Stimulated activated CD4-positive, alpha-beta T cell treated with anti-CD3 and anti-CD28 coated beads, Interleukin-4, amount 100 ng/mL, for 4 hours (primary cell): ENCODE measurements at regions not wholly inside any gene's neighbourhood (a gene's known extent, or its start where the extent isn't known, plus 50 kb on each side); places are given as distances from the start of the nearest gene placed in this dataset.

Experiments used
- DNase-seq, 2 experiments: peaks; one replicate each; pipeline ENCODE4 v3.0.0-alpha.2; 2020

- DNase-seq = no peak
Observed at GRCh38 chr20:24165301-24166122, 176.9 kb upstream of the GGTLC1 start.

GRCh38 chr20:24164360-24164759, 175.8 kb upstream of the GGTLC1 start:
- peak in 1 of 2 experiments; percentile 25 for DNase-seq

GRCh38 chr20:24163506-24163905, 174.9 kb upstream of the GGTLC1 start:
- DNase-seq = no peak

DNA sequence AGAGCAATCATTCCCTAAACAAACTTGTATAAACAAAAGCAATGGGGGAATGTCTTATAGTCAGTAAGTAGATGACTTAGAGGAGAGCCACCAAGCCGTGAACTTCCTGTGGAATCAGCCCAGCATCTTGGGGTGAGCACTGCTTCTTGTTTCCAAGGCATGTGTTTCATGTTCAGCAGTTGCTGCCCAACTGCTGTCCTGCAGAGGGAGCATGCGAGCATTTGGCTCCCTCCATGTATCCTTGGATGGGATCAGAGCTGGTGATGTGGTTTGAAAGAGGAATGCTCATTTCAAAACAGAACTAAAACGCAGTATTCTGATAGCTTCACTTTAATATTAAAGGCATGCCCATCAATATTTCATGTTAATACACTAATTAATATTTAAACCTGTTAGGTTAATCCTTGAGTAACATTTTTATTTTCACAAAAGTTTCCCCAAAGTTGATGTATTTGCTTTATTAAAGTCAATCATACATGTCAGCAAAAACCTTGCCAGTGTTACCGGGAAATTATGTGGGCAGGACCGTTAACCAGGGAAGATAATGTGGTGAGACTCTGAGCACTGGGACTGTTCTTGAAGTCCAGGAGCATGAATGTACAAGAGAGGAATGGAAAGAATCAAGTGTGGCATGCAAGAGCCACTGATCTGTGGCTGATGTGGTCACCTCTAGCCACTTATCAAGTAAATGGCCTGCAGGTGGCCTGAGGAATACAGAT, 172.1 kb upstream of the GGTLC1 start:
- DNase-seq = no peak

- no peak for DNase-seq
Observed at GRCh38 chr20:24158281-24158680, 169.7 kb upstream of the GGTLC1 start.

DNA sequence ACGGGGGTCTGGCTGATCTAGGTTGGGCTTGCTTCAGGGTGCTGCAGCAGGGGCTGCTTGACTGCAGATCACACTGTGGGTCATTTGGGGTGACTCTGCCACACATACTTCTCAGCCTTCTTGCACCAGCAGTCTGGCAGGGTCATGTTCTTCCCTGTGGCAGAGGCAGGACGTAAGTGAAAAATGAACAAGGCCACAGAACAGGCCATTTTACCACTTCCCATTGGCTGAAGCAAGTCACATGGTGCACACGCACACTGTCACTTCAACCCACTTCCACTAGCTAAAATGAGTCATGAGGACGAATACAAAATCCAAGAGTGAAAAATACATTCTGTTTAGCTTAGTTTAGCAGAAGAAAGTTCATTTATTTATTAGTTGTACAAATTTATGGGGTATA, 168.6 kb upstream of the GGTLC1 start:
- no peak for DNase-seq

DNA sequence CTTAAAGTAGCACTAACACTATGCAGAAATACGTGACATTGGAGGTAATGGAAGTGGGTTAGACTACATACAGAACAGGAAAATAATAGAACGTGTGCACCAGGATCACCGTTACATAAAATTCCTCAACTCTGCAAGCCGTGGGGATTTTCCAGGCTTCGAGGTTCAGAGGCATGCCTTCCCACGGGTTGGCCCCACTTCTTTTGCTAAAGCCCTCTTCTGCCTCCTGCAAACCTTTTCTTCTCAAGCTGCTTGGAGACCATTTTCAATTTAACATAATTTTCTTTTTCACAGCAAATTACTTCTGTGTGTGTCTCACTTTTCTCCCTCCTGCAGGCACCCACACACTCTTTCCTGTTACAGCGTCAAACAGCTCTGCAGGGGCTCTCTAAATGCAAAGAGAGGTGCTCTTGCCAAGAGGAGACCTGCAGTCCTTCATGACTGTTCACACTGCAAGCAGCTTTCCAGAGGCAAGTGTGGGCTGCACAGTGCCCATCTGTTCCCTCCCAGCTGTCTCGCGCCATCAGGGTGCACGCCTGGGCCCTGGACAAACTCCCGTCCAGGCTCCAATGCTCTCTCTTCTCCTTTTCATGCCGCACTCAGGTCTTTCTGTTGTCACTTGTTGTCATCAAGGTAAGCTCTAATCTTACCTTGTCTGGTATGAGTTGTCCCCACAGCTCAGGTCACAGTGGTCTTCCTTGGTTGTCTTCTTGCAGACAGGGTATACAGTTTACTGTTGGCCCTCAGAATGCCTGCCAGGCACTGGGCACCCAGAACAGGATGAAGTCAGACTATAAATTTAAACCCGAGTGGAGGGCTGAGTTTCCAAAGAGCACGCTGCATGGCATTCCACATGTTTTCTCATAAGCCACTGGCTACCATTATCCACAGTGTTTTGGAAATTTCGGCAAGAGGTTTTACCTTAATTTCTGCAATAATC, 164.8 kb upstream of the GGTLC1 start:
- DNase-seq = no peak

DNA sequence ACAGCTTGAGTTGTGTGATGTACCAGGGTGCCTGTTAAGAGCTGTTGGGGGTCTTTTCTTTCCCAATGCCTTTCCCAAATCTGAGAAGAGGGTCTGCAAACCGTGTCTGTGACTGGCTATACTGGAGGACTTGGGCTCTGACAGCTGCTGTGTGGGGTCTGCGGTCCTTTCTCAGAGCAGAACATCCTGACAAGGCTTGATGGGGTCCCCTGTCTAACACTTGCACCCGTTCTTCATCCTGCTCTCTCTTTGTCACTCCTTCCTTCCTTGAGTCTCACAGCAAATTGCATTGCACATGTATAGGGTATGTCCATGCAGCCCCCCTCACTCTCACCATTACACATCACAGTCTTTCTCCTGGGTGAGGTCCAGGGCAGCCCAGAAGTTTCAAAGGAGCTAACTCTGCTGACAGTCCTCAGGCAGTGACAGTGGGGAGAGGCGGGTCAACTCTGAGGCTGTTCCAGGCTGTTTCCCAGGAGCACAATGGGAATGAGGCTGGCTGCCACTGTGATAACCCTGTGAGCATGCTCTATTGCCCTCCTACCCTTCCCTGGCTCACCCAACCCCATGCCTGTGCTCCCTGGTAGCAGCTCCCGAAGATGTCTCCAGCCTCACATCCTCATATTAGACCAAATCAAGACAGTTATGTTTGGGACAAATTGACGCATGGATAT, 163.2 kb upstream of the GGTLC1 start:
- no peak for DNase-seq

DNA sequence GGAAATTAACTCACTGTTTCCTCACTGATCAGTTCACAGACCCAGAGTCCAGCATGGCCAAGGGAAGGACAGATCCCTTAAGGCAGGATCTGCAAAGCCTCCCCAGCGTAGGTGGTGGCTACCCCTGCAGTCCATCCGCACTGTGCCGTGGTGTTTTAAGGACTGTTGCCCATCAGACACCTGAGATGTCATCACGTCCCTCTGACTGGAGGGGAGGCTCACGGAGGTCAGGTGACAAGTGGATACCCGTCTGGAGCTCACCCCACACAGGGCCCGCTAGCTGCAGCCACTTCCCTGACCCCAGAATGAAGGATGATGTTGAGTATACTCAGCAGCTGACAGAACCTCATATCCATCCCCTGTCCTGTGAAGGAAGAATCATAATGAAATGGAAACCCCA, 161.8 kb upstream of the GGTLC1 start:
- DNase-seq = no peak

DNA sequence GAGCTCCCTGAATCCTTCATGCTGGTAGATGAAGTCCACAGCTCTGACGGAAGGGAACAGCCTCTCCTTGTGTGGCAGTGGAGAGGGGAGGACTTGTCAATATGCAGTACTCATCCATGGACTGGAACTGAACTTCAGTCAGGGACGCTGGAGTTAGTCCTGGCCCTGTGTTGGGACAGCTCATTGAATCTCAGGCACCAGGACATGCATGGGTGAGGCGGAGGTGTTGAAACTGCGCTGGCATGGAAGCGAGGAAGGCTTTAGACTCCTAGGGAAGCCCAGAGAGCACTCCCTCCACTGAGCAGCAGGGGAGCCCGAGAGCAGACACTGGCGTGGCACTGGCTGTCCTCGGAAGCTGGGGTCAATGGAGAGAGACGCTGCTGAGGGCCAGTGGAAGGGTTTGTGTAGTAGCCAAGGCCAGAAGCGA, 161.3 kb upstream of the GGTLC1 start:
- DNase-seq = no peak

- no peak for DNase-seq
Observed at GRCh38 chr20:24149175-24149574, 160.6 kb upstream of the GGTLC1 start.

DNA sequence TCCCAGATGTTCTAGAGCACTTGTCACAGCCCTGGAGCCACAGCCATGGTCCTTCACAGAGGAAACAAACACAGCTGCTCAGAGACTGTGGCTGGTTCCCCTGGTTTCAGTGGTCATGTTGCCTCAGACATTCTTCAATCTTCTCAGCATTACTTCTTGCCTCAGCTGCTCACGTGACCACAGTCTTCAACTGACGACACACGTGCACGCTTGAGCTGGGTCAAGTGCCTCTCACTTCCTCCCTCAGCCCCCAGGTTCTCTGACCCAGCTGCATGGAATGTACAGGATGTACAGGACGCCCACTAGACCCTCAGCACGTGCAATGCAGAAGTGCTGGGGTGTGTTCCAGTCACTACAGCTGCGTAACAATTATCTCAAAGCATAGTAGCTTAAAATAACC, 159.8 kb upstream of the GGTLC1 start:
- no peak for DNase-seq

DNA sequence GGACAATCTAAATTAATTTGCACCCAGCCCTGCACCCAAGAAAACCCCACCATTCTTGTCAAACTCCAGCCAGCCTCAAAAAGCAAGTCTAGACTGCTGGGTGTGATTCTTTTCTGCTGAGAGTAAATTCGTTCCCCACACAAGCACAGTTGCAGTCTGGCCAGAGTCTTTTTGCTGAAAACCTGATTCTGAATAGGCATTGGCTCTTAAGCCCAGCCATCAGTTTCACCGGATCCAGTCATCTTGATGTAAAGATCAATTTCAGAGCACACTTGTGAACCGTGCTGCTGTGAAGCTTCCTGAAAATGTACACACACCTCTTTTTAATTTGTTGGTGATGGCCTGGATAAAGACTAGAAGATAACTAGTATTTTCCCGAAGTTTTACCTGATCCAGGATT, 159.4 kb upstream of the GGTLC1 start:
- no peak for DNase-seq

DNA sequence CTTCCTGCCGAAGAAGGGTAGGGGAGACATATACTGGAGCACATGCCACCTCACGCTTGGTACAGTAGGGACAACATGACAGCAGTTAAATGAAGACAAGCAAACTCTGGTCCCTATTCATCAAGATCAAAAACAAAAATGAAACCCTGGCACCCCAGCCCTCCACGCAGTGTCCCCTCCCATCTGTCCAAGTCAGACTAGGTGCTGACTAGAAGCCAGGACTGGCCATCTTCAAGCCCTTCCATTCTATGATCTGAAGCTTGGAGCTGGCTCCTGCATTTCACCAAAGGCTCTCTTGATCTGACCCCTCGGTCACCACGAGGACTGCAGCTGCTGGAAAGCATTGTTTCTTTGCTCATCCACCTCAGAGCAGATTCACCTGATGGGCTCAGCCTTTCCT, 158.9 kb upstream of the GGTLC1 start:
- no peak for DNase-seq

GRCh38 chr20:24146231-24146634, 157.7 kb upstream of the GGTLC1 start:
- no peak for DNase-seq

DNA sequence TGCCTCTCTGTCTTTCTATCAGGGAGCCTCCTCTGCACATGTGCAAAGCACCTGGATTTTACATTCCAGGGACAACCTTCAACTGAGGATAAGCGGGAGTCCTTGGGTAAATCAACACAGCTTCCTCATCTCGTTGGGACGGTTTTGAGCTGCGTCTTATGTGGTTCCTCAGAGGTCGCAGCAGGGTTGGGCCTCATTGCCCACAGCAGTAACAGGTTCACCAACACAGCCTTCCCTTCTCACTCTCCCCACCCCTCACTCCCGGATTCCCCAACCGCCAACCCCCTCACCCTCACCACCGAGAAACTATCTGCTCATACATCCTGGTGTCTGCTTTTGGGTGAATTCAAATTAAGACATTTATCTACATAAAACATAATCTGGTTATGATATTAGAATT, 155.8 kb upstream of the GGTLC1 start:
- DNase-seq = no peak

- no peak for DNase-seq
Observed at GRCh38 chr20:24141111-24141510, 152.5 kb upstream of the GGTLC1 start.

GRCh38 chr20:24139846-24140245, 151.3 kb upstream of the GGTLC1 start:
- DNase-seq = no peak

- DNase-seq = no peak
Observed at GRCh38 chr20:24138951-24139350, 150.4 kb upstream of the GGTLC1 start.

GRCh38 chr20:24138196-24138857, 149.7 kb upstream of the GGTLC1 start:
- no peak for DNase-seq

GRCh38 chr20:24136659-24137246, 148.2 kb upstream of the GGTLC1 start:
- DNase-seq = no peak

- no peak for DNase-seq
Observed at GRCh38 chr20:24135781-24136180, 147.2 kb upstream of the GGTLC1 start.
